Cardiac muscle cell (in vitro differentiated cells and primary cell): ENCODE measurements at regions not wholly inside any gene's neighbourhood (a gene's known extent, or its start where the extent isn't known, plus 50 kb on each side); places are given as distances from the start of the nearest gene placed in this dataset.

Experiments
- DNase-seq, 2 donors: peaks; one replicate each; pipeline versions ENCODE4 v3.0.0 to v3.0.0-alpha.2; 2010 to 2017; ENCODE audit warnings: low read depth in 1 of 2, low spot score in 1 of 2
- H3K27ac ChIP-seq: fragments of 200-600 bp; sonication (generic); 2 replicates; pipeline ENCODE4 v1.5.1; 2016
- H3K27me3 ChIP-seq: fragments of 200-600 bp; sonication (generic); 2 replicates; pipeline ENCODE4 v1.6.0; 2016; ENCODE audit warnings: control low read depth
- H3K36me3 ChIP-seq: fragments of 200-600 bp; sonication (generic); 2 replicates; pipeline ENCODE4 v1.5.1; 2016; ENCODE audit warnings: control low read depth
- H3K4me1 ChIP-seq: fragments of 200-600 bp; sonication (generic); 2 replicates; pipeline ENCODE4 v1.8.1; 2017; ENCODE audit warnings: low read depth, mild to moderate bottlenecking, mixed run types
- H3K4me3 ChIP-seq: fragments of 200-600 bp; sonication (generic); 2 replicates; pipeline ENCODE4 v1.5.1; 2016; ENCODE audit warnings: mild to moderate bottlenecking
- H3K9me3 ChIP-seq: fragments of 200-600 bp; sonication (generic); 2 replicates; pipeline ENCODE4 v1.5.1; 2017; ENCODE audit warnings: low read depth, mild to moderate bottlenecking, control low read depth
- CTCF ChIP-seq: IDR thresholded peaks from 2 replicates; pipeline ENCODE4 v1.5.1; 2012; ENCODE audit warnings: low read depth, mild to moderate bottlenecking, low read length

DNA sequence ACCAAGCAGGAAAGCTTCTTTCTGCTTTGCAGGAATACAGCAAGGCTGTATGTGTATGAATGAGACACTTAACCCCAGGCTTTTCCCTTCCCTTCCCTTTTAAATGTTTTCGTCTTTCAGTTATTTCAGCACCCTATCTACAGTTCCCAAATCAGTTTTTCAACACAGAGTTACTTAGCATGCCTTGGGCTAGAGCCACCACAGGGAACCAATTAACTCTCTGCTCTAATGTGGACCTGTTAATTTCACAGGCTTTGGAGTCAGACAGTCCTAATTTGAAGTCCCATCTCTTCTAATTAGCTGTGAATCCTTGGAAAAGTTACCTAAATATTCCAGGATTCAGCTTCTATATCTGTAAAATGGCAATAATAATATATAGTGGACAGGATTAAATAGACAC lies 89.2 kb upstream of the REG3A start:
- no peaks in the 10 kb centered on the region for H3K4me1 ChIP-seq
- DNase-seq, result no peak
- no peak overlapping the region for H3K4me3 ChIP-seq
- no peak for TF ChIP-seq CTCF
- no peaks in the 10 kb centered on the region for H3K36me3 ChIP-seq
- no peaks in the 10 kb centered on the region for H3K27me3 ChIP-seq
- no peak overlapping the region for H3K27ac ChIP-seq
- no peaks in the 10 kb centered on the region for H3K9me3 ChIP-seq

DNA sequence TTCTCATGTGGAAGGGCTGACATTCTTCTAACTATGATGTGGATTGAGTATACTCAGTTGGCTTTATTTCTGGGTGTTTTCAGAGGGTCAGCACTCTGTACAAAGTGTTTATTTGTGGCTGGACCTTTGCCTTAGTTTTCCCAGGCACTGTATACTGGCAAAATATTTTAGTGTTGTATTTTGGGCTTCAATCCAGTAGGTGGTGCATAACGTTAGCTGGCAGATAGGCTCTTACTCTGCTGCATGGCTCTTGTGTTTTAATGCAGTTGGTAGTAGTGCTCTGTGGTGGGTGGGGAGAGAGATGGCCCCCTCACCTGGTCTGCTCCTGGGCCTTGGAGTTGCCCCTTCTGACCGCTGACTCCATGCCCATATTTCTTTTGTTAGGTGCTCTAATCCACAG lies 75.6 kb upstream of the REG3A start:
- DNase-seq, result no peak
- no peaks in the 10 kb centered on the region for H3K4me1 ChIP-seq
- H3K36me3 ChIP-seq, result no peaks in the 10 kb centered on the region
- no peaks in the 10 kb centered on the region for H3K27me3 ChIP-seq
- no peak overlapping the region for H3K4me3 ChIP-seq
- no peak overlapping the region for H3K27ac ChIP-seq
- no peaks in the 10 kb centered on the region for H3K9me3 ChIP-seq
- TF ChIP-seq CTCF, result no peak

DNA sequence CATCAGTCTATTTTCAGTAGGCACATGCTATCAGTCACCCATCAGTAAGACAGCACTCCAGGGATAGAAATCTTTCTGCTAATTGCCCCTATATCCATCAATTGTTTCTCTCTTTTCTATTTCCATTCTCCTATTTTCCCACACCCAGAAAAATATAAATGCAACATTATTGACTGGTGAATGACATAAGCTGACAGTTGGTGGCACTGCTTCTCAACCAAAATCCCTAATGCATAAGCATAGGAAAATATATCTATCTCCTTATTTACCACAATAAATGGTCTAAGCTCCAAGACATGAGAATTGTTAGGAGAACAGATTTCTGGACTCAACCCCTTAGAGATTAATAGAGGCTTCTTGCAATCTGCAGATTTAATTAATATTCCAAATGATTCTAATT lies 64.0 kb upstream of the REG3A start:
- Histone ChIP-seq H3K4me3 (no peak overlapping the region), H3K27ac (no peak overlapping the region), H3K4me1 (no peaks in the 10 kb centered on the region), H3K9me3 (no peaks in the 10 kb centered on the region), H3K36me3 (no peaks in the 10 kb centered on the region), H3K27me3 (no peaks in the 10 kb centered on the region)
- DNase-seq, result no peak
- TF ChIP-seq CTCF, result no peak

DNA sequence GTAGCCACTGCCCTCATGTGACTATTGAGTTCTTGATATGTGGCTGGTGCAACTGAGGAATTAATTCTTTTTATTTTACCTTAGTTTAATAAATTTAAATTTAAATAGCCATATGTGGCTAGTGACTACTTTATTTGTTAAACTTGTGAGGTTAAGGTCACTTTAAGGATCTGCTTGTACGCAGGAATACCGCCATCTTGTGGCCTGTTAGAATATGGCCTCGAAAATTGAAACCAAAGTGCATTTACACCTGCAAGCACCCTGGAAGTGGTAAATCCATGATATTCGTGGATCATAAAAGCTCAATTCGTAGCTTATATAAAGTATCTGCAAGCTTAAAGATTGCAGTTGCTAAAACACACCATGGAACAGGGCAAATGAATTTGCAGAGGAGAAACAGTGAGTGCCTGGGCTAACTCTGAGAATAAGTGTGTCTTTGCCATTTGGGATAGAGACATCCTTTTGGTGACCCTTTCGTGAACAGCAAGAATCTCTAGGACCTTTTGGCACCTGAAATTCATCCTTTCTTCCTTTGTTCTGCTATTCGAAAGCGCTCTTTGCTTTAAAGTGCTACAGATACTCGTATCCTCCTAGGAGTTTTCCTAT lies 59.9 kb upstream of the REG3A start:
- Histone ChIP-seq H3K27me3 (no peaks in the 10 kb centered on the region), H3K27ac (no peak overlapping the region), H3K9me3 (no peaks in the 10 kb centered on the region), H3K4me1 (no peaks in the 10 kb centered on the region), H3K36me3 (no peaks in the 10 kb centered on the region), H3K4me3 (no peak overlapping the region)
- DNase-seq, result peak; percentile 43 to 74
- peak; percentile 63 for TF ChIP-seq CTCF

DNA sequence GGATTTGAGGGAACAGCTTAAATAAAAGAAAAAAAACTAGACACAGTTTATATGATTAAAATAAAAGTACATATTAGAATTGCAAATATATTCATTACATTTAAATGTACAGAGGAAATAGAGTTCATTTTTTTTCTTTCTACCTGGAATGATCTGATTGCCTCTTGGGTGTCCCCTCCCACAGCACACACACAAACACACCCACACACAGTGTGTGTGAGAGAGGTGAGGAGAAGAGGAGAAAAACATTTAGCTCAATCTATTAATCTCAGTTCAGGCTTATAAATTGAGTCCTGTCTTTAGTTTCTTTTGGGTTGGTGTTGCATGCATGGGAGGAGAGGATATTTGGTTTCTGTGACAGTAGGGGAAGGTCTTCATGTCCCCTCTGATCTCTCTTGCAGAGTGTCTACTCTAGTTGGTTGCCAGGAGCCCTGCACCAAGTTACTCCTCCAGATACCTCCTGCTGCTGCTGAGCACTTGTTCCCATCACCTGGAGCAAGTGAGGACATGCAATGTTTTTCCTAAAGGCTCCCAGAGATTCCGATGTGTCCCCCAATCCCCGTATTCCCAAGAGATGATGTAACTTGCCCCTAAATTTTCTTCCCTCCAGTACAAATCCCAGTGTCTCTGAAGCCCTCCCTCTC lies 50.8 kb upstream of the REG3A start:
- no peak overlapping the region for H3K4me3 ChIP-seq
- H3K27me3 ChIP-seq, result no peaks in the 10 kb centered on the region
- no peak for TF ChIP-seq CTCF
- no peaks in the 10 kb centered on the region for H3K36me3 ChIP-seq
- DNase-seq, result no peak
- H3K9me3 ChIP-seq, result no peaks in the 10 kb centered on the region
- no peak overlapping the region for H3K27ac ChIP-seq
- peaks cover 5% of the 10 kb centered on the region for H3K4me1 ChIP-seq
